ENCODE measurements at regions not wholly inside any gene's neighbourhood (a gene's known extent, or its start where the extent isn't known, plus 50 kb on each side); places are given as distances from the start of the nearest gene placed in this dataset.

- no peak for DNase-seq (ENCODE audit: low read depth in 2 of 3, low spot score in 1 of 3)
These were observed 1065.0 kb downstream of the LRFN5 start for GRCh38 chr14:42671636-42672035.

- no peak for DNase-seq (ENCODE audit: low read depth in 2 of 3, low spot score in 1 of 3)
These were observed 1058.4 kb downstream of the LRFN5 start for GRCh38 chr14:42665083-42665482.

DNA sequence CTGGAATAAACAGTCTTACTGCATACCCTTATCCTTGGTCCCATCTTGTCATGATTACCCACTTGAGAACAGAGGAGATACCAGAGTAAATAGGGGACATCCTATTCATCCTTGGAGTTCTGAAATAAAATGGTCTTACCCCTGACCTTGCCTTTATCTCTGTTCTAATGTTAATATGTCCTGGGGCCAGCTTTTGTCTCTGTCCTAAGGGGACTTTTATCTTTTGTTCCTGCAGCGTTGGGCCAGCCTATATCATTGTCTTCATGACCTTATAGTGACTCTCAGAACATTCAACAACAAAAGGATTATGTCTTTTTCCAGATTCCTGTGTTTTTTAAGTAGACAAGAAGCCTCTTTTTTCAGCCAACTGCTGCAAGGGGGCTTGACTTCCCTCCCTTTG, 1057.5 kb downstream of the LRFN5 start:
- DNase-seq (ENCODE audit: low read depth in 2 of 3, low spot score in 1 of 3): no peak

- DNase-seq (ENCODE audit: low read depth in 2 of 3, low spot score in 1 of 3): no peak
These were observed 1048.0 kb downstream of the LRFN5 start for GRCh38 chr14:42654707-42655106.

GRCh38 chr14:42642787-42643186, 1036.1 kb downstream of the LRFN5 start:
- no peak for DNase-seq (ENCODE audit: low read depth in 2 of 3, low spot score in 1 of 3)

- no peak for DNase-seq (ENCODE audit: low read depth in 2 of 3, low spot score in 1 of 3)
These were observed 1026.9 kb downstream of the LRFN5 start for GRCh38 chr14:42633504-42634095.

DNA sequence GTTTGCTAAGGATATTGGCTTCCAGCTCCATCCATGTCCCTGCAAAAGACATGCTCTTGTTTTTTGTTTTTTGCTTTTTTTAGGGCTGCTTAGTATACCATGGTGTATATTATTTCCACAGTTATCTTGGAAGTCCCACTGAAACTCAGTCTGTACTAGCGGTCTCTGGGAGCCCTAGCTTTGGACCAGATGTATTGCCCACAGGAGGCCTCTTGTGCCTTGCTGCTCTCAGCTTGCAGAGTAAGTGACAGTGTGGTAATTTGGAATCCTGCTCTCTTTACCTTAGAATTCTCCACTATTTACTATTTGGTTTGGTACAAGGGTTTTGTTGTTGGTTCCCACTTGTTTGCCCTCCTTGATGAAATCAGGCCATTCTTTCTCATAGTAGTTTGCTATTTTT, 1022.9 kb downstream of the LRFN5 start:
- no peak for DNase-seq (ENCODE audit: low read depth in 2 of 3, low spot score in 1 of 3)

GRCh38 chr14:42628602-42629001, 1021.9 kb downstream of the LRFN5 start:
- DNase-seq (ENCODE audit: low read depth in 2 of 3, low spot score in 1 of 3): no peak

GRCh38 chr14:42626986-42627385, 1020.3 kb downstream of the LRFN5 start:
- no peak for DNase-seq (ENCODE audit: low read depth in 2 of 3, low spot score in 1 of 3)

- DNase-seq (ENCODE audit: low read depth in 2 of 3, low spot score in 1 of 3): no peak
These were observed 1018.5 kb downstream of the LRFN5 start for GRCh38 chr14:42624980-42625761.

DNA sequence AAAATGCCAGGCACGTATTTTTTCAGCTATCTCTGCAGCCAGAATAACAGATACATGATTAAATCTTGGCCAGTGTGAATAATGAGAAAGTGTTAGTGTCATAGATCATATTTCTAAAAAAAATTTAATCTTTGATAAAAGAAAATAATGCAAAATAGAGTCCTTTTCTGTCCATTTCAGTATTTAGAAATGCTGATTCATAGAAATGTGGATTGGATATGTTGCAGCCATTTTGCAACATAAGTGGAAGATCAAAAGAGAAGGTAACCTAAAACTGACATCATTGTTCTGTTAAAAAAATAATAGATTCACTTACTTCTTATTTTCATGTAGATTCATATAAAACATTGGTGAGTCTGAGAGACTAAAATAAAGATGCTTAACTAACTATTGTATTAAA, 1010.3 kb downstream of the LRFN5 start:
- DNase-seq (ENCODE audit: low read depth in 2 of 3, low spot score in 1 of 3): no peak

DNA sequence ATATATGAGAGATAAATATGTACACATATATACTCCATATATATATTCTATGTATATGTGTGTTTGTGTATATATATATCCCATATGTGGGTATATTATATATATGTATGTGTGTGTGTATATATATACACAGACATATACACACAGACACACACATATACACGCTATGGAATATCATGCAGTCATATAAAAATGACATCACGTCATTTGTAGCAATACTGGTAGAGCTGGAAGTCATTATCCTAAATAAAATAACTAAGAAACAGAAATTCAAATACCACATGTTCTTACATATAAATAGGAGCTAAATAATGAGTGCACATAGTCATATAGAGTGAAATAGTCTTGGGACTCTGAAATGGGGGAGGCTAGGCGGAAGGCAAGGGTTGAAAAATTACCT, 1000.2 kb downstream of the LRFN5 start:
- DNase-seq (ENCODE audit: low read depth in 2 of 3, low spot score in 1 of 3): no peak

GRCh38 chr14:42602336-42602845, 995.7 kb downstream of the LRFN5 start:
- no peak for DNase-seq (ENCODE audit: low read depth in 2 of 3, low spot score in 1 of 3)

DNA sequence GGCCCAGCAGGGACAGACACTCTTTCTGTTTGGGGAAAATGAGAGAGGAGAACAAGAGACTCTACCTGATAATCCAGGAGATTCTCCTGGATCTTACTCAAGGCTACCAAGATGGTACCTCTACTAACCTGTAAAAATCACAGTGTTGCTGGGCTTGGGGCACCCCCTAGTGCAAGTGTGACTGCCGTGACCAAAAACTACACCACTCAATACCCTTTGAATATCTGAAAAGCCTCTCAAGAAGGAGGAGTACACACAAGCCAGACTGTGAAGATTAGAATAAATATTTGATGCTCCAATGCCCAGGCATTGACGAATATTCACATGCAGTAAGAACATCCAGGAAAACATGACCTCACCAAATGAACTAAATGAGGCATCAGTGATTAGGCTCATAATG, 965.4 kb downstream of the LRFN5 start:
- DNase-seq (ENCODE audit: low read depth in 2 of 3, low spot score in 1 of 3): no peak

DNA sequence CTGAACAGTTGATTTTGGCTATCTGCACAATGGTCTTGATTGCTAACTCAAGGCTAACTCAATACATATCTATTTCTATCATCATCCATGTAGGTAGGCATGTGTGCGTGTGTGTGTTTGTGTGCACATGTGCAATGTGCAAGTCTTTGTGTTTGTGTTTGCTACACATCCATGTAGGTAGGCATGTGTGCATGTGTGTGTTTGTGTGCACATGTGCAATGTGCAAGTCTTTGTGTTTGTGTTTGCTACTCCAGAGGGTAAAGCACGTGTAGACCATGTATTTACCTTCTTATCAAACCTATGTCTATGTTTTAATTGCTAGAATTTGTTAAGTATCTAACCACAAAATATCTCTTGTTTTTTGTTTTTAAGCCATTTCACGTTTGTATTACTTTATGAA, 962.6 kb downstream of the LRFN5 start:
- no peak for DNase-seq (ENCODE audit: low read depth in 2 of 3, low spot score in 1 of 3)

GRCh38 chr14:42565556-42565955, 958.9 kb downstream of the LRFN5 start:
- no peak for DNase-seq (ENCODE audit: low read depth in 2 of 3, low spot score in 1 of 3)

DNA sequence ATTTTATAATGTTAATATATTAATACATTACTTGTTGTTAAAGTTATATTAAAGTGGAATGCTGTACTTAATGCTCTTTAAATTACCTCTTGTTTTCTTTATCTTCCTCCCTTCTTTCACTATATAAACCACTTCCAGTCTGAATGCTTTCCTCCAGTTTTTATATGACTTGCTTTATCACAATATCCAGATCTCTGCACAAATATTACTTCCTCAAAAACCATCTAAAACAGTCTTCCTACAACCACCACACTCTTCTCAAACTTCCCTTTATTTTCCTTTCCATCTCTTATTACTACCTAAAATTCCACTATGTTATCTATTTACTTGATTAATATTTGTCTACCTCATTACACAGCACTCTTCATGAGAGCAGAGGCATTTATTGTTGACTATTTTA, 956.6 kb downstream of the LRFN5 start:
- DNase-seq (ENCODE audit: low read depth in 2 of 3, low spot score in 1 of 3): no peak

DNA sequence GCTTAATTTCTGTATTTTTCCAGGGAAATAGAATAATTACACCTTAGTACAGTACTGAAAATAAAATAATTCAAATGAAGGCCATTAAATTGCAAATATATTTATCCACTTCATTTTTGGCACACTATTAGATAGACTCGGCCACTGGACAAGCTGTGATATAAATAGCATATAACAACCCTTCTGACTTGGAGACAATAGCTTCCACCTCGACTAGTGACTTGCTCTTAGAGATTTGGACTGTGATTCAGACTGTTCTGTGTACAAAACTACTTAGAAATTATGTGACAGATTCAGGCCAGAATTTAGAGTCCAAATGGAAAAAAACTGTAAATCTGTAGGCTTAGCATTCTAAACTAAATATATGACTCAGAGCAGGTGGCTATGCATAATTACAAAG, 949.9 kb downstream of the LRFN5 start:
- DNase-seq (ENCODE audit: low read depth in 2 of 3, low spot score in 1 of 3): no peak

DNA sequence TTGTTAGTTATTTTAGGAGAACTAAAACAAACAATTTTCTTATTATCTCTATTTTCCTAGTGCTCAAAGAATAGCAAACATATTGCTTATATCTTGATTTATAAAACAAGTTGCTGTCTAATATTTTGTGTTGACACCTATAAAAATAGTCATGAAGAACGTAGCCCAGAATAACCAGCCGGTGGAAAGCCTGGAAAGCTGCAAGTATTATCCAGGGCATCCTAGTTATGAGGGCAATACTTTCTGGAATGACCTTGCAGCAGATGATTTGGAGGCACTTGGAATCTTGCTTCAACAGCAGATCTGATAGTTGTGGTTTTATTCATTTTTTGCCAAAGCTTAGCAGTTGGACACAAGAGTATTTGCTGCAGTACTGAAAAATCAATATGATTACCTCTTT, 948.7 kb downstream of the LRFN5 start:
- DNase-seq (ENCODE audit: low read depth in 2 of 3, low spot score in 1 of 3): no peak

DNA sequence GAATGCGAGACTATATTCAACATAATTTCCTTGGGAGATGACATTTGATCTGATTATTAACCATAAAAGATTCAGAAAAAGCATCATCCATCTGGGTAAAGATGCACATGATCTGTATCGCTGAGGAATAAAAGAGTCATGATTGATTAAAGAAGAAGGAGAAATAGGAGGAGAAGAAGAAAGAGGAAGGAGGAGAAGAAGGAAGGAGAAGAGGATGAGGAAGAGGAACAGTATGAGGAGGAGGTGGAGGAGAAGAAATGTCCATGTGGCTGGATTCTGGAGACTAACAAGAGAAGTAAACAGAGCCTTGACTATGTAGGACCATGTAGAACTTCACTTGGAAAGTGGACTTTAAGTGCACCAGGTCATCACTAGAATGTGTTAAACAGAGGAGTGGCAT, 947.4 kb downstream of the LRFN5 start:
- no peak for DNase-seq (ENCODE audit: low read depth in 2 of 3, low spot score in 1 of 3)

GRCh38 chr14:42550310-42550709, 943.6 kb downstream of the LRFN5 start:
- DNase-seq (ENCODE audit: low read depth in 2 of 3, low spot score in 1 of 3): no peak

GRCh38 chr14:42548349-42548748, 941.7 kb downstream of the LRFN5 start:
- no peak for DNase-seq (ENCODE audit: low read depth in 2 of 3, low spot score in 1 of 3)

GRCh38 chr14:42545636-42546035, 939.0 kb downstream of the LRFN5 start:
- no peak for DNase-seq (ENCODE audit: low read depth in 2 of 3, low spot score in 1 of 3)

Measured in stimulated activated CD4-positive, alpha-beta T cell treated with anti-CD3 and anti-CD28 coated beads, Interleukin-12 subunit alpha, Interleukin-12 subunit beta, amount 100 ng/mL, for 48 hours (primary cell).